Sigmoid colon (tissue), 3 donors: ENCODE measurements at regions not wholly inside any gene's neighbourhood (a gene's known extent, or its start where the extent isn't known, plus 50 kb on each side); places are given as distances from the start of the nearest gene placed in this dataset.
"Not testable (repeated sequence)": the region's sequence is repeated elsewhere in the genome, so short reads cannot be mapped to it uniquely, and the experiment has no call there.

Experiments
- POLR2A ChIP-seq, 2 donors: fragments of 450-650 bp; IDR thresholded peaks; one replicate each; pipeline ENCODE4 v1.6.1; 2016; ENCODE audit warnings: antibody characterized with exemption in 2 of 2, mild to moderate bottlenecking in 2 of 2, moderate library complexity in 2 of 2
- TF ChIP-seq, protein P1 (sequence below), 4 experiments: fragments of 450-650 bp in 3 of 4; fragments of 200-600 bp in 1 of 4; IDR thresholded peaks; one replicate each; pipeline ENCODE4 v1.5.1; 2016 to 2019; ENCODE audit warnings: antibody characterized with exemption in 4 of 4, mild to moderate bottlenecking in 3 of 4, moderate library complexity in 2 of 4

DNA sequence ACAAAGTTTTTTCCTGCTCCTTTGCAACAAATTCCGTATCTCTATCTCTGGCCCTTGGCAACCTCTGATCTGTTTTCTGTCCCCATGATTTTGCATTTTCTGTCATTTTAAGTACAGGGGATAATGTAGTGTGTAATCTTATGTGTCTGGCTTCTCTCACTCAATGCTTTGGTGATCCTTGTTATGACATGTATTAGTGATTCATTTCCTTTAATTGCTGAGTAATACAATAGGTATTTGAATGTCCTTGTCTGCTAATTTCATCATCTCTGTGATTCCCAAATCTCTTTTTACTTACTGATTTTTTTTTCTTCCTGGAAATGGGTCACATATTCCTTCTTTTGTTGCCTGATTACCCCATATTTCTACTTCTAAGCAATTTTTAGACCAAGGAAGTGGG lies 1538.6 kb upstream of the PCDH10 start:
- TF ChIP-seq, protein P1, sequence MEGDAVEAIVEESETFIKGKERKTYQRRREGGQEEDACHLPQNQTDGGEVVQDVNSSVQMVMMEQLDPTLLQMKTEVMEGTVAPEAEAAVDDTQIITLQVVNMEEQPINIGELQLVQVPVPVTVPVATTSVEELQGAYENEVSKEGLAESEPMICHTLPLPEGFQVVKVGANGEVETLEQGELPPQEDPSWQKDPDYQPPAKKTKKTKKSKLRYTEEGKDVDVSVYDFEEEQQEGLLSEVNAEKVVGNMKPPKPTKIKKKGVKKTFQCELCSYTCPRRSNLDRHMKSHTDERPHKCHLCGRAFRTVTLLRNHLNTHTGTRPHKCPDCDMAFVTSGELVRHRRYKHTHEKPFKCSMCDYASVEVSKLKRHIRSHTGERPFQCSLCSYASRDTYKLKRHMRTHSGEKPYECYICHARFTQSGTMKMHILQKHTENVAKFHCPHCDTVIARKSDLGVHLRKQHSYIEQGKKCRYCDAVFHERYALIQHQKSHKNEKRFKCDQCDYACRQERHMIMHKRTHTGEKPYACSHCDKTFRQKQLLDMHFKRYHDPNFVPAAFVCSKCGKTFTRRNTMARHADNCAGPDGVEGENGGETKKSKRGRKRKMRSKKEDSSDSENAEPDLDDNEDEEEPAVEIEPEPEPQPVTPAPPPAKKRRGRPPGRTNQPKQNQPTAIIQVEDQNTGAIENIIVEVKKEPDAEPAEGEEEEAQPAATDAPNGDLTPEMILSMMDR (IDR thresholded peaks at IDR 0.05) = not testable (repeated sequence)
- not testable (repeated sequence) for TF ChIP-seq POLR2A (IDR thresholded peaks at IDR 0.05)
